H9 (cell line): ENCODE measurements at regions not wholly inside any gene's neighbourhood (a gene's known extent, or its start where the extent isn't known, plus 50 kb on each side); places are given as distances from the start of the nearest gene placed in this dataset.

Experiments used
- DNase-seq: peaks from one replicate; pipeline ENCODE4 v3.0.0-alpha.2; 2017
- H2AFZ ChIP-seq: one replicate; pipeline ENCODE4 v1.6.1; 2013; ENCODE audit warnings: mild to moderate bottlenecking, low read length, control low read depth, moderate library complexity
- H2AK5ac ChIP-seq: 2 replicates; pipeline ENCODE4 v1.6.1; 2013; ENCODE audit warnings: low read length, control low read depth, mixed read lengths; ENCODE audit not compliant: insufficient read length
- H2BK120ac ChIP-seq: one replicate; pipeline ENCODE4 v1.6.1; 2013; ENCODE audit warnings: low read depth, mild to moderate bottlenecking, low read length, control low read depth, inconsistent platforms; ENCODE audit not compliant: poor library complexity, severe bottlenecking
- H2BK12ac ChIP-seq: 2 replicates; pipeline ENCODE4 v1.6.1; 2013; ENCODE audit warnings: low read length, control low read depth, mixed read lengths, low read depth; ENCODE audit not compliant: insufficient read length
- H2BK15ac ChIP-seq: 2 replicates; pipeline ENCODE4 v1.6.1; 2013; ENCODE audit warnings: low read depth, low read length, control low read depth
- H2BK20ac ChIP-seq: one replicate; pipeline ENCODE4 v1.6.1; 2013; ENCODE audit warnings: low read depth, mild to moderate bottlenecking, low read length, control low read depth, inconsistent platforms; ENCODE audit not compliant: poor library complexity, severe bottlenecking
- H2BK5ac ChIP-seq: 2 replicates; pipeline ENCODE4 v1.6.1; 2013; ENCODE audit warnings: low read length, control low read depth, mixed read lengths; ENCODE audit not compliant: insufficient read length
- H3K14ac ChIP-seq: 2 replicates; pipeline ENCODE4 v1.6.1; 2013; ENCODE audit warnings: low read length, control low read depth; ENCODE audit not compliant: insufficient read depth
- H3K18ac ChIP-seq: 2 replicates; pipeline ENCODE4 v1.6.1; 2013; ENCODE audit warnings: low read depth, mild to moderate bottlenecking, mixed read lengths, low read length, control low read depth; ENCODE audit not compliant: insufficient read length
- H3K23ac ChIP-seq: 2 replicates; pipeline ENCODE4 v1.6.1; 2013; ENCODE audit warnings: low read length, control low read depth, mixed read lengths, low read depth; ENCODE audit not compliant: insufficient read length
- H3K23me2 ChIP-seq: 2 replicates; pipeline ENCODE4 v1.6.1; 2013; ENCODE audit warnings: low read depth, mild to moderate bottlenecking, mixed read lengths, low read length, control low read depth; ENCODE audit not compliant: insufficient read length, poor library complexity, severe bottlenecking
- H3K27ac ChIP-seq: 2 replicates; pipeline ENCODE4 v1.5.1; 2013; ENCODE audit warnings: low read length, control low read depth, mixed read lengths, low read depth; ENCODE audit not compliant: insufficient read length
- H3K27me3 ChIP-seq: 2 replicates; pipeline ENCODE4 v1.6.1; 2013; ENCODE audit warnings: low read length, control low read depth, inconsistent platforms; ENCODE audit not compliant: insufficient read depth
- H3K4ac ChIP-seq: 2 replicates; pipeline ENCODE4 v1.6.1; 2013; ENCODE audit warnings: low read depth, mild to moderate bottlenecking, control low read depth, inconsistent platforms, low read length, moderate library complexity
- H3K4me1 ChIP-seq: 2 replicates; pipeline ENCODE4 v1.6.1; 2013; ENCODE audit warnings: low read length, control low read depth, inconsistent platforms; ENCODE audit not compliant: insufficient read depth
- H3K4me2 ChIP-seq: 2 replicates; pipeline ENCODE4 v1.6.1; 2013; ENCODE audit warnings: low read length, control low read depth, mixed read lengths; ENCODE audit not compliant: insufficient read length, insufficient read depth
- H3K56ac ChIP-seq: 2 replicates; pipeline ENCODE4 v1.6.1; 2013; ENCODE audit warnings: low read depth, mild to moderate bottlenecking, mixed read lengths, low read length, control low read depth; ENCODE audit not compliant: insufficient read length
- H3K79me1 ChIP-seq: 2 replicates; pipeline ENCODE4 v1.6.1; 2013; ENCODE audit warnings: low read depth, mild to moderate bottlenecking, moderate library complexity, low read length, control low read depth, inconsistent platforms; ENCODE audit not compliant: insufficient read depth, poor library complexity, severe bottlenecking
- H3K79me2 ChIP-seq: 2 replicates; pipeline ENCODE4 v1.6.1; 2013; ENCODE audit warnings: low read length, control low read depth, inconsistent platforms; ENCODE audit not compliant: insufficient read depth
- H3K9ac ChIP-seq: 2 replicates; pipeline ENCODE4 v1.6.1; 2013; ENCODE audit warnings: low read length, control low read depth, mixed read lengths; ENCODE audit not compliant: insufficient read length; ENCODE audit errors: extremely low read depth
- H3K9me3 ChIP-seq: one replicate; pipeline ENCODE4 v1.6.1; 2013; ENCODE audit warnings: low read depth, low read length, inconsistent platforms; ENCODE audit not compliant: control insufficient read depth
- H3T11ph ChIP-seq: one replicate; pipeline ENCODE4 v1.6.1; 2013; ENCODE audit warnings: mild to moderate bottlenecking, low read length, control low read depth, inconsistent platforms
- H4K20me1 ChIP-seq: one replicate; pipeline ENCODE4 v1.6.1; 2013; ENCODE audit not compliant: control insufficient read depth, insufficient read length, insufficient read depth
- H4K5ac ChIP-seq: 2 replicates; pipeline ENCODE4 v1.6.1; 2013; ENCODE audit warnings: low read depth, mild to moderate bottlenecking, mixed read lengths, low read length, control low read depth; ENCODE audit not compliant: insufficient read length
- H4K8ac ChIP-seq: replicated peaks from 2 replicates; pipeline ENCODE4 v1.6.1; 2013; ENCODE audit warnings: low read length, control low read depth, mixed read lengths, low read depth; ENCODE audit not compliant: insufficient read length
- H4K91ac ChIP-seq: 2 replicates; pipeline ENCODE4 v1.6.1; 2013; ENCODE audit warnings: low read depth, mild to moderate bottlenecking, moderate library complexity, mixed read lengths, low read length, control low read depth; ENCODE audit not compliant: insufficient read length
- H3K27ac Mint-ChIP-seq, 3 experiments: 2 replicates in 2 of 3; 3 replicates in 1 of 3; pipeline ENCODE4 v1.8.0; 2020 to 2021; ENCODE audit warnings: mixed read lengths in 3 of 3, mild to moderate bottlenecking in 1 of 3, moderate library complexity in 1 of 3
- H3K27me3 Mint-ChIP-seq: 2 replicates; pipeline ENCODE4 v1.8.0; 2021; ENCODE audit warnings: low read depth, mild to moderate bottlenecking, moderate library complexity, mixed read lengths
- H3K36me3 Mint-ChIP-seq, 3 experiments: 2 replicates in 2 of 3; 3 replicates in 1 of 3; pipeline ENCODE4 v1.8.0; 2020 to 2021; ENCODE audit warnings: low read depth in 3 of 3, mixed read lengths in 3 of 3; ENCODE audit not compliant: insufficient read depth in 1 of 3
- H3K4me1 Mint-ChIP-seq, 2 experiments: 2 replicates each; pipeline ENCODE4 v1.8.0; 2020; ENCODE audit warnings: mixed read lengths in 2 of 2
- H3K4me3 Mint-ChIP-seq, 2 experiments: 2 replicates in 1 of 2; 3 replicates in 1 of 2; pipeline ENCODE4 v1.8.0; 2020 to 2021; ENCODE audit warnings: mild to moderate bottlenecking in 2 of 2, mixed read lengths in 2 of 2, moderate library complexity in 1 of 2
- H3K9me3 Mint-ChIP-seq, 2 experiments: 2 replicates in 1 of 2; 3 replicates in 1 of 2; pipeline ENCODE4 v1.8.0; 2020; ENCODE audit warnings: mild to moderate bottlenecking in 2 of 2, mixed read lengths in 2 of 2, moderate library complexity in 1 of 2
- CTCF ChIP-seq: fragments of 200-600 bp; sonication (generic); conservative IDR thresholded peaks from 3 replicates; pipeline ENCODE4 v1.8.0; 2021; ENCODE audit warnings: antibody characterized with exemption, mild to moderate bottlenecking
- WGBS: extraction: QIAGEN DNeasy Blood & Tissue Kit; methylation state at CpG from one replicate; pipeline ENCODE4 v1.1.7; 2013; ENCODE audit warnings: missing lambda C conversion rate, low lambda C conversion rate, mixed read lengths; ENCODE audit not compliant: insufficient read length; ENCODE audit errors: extremely low coverage; 5-methylcytosine and 5-hydroxymethylcytosine counted together

- Histone ChIP-seq H2AFZ (no peak overlapping the region), H2BK15ac (no peak overlapping the region), H3K9ac (no peak overlapping the region), H3K27me3 (no peaks in the 10 kb centered on the region), H3K9me3 (no peaks in the 10 kb centered on the region), H2BK5ac (no peak overlapping the region), H3K23me2 (no peaks in the 10 kb centered on the region), H3K27ac (no peak overlapping the region), H3T11ph (no peak overlapping the region), H4K20me1 (no peaks in the 10 kb centered on the region), H2AK5ac (no peak overlapping the region), H3K56ac (no peak overlapping the region), H4K8ac (no peak overlapping the region), H3K18ac (no peak overlapping the region), H3K79me1 (no peaks in the 10 kb centered on the region), H2BK120ac (no peak overlapping the region), H3K23ac (no peak overlapping the region), H3K4me2 (no peak overlapping the region), H3K14ac (no peak overlapping the region), H4K5ac (no peak overlapping the region), H4K91ac (no peak overlapping the region), H2BK12ac (no peak overlapping the region), H3K4ac (no peak overlapping the region), H2BK20ac (no peak overlapping the region), H3K79me2 (no peaks in the 10 kb centered on the region), H3K4me1 (no peaks in the 10 kb centered on the region; the same call in 1 of the 2 replicates)
- Mint-ChIP-seq H3K36me3 (peaks cover 0 to 9% (median 0%) of the 10 kb centered on the region in 3 experiments; a peak in 2 of 7 replicates), H3K27ac (no peak overlapping the region), H3K4me1 (peaks cover 22 to 26% of the 10 kb centered on the region in 2 experiments), H3K9me3 (0 out of 5 replicates have a peak, but pooled peaks cover 0 to 2% of the 10 kb centered on the region in 2 experiments), H3K27me3 (peaks cover 2% of the 10 kb centered on the region), H3K4me3 (no peak overlapping the region)
- no peak for TF ChIP-seq CTCF
- no peak for DNase-seq
- no CpG with 5 or more reads among the region's 3 CpGs for WGBS
Measured at GRCh38 chr2:105581555-105581944, 163.2 kb upstream of the NCK2 start.
